ENCODE measurements at regions not wholly inside any gene's neighbourhood (a gene's known extent, or its start where the extent isn't known, plus 50 kb on each side); places are given as distances from the start of the nearest gene placed in this dataset.
"Not testable (repeated sequence)": the region's sequence is repeated elsewhere in the genome, so short reads cannot be mapped to it uniquely, and the experiment has no call there.

DNA sequence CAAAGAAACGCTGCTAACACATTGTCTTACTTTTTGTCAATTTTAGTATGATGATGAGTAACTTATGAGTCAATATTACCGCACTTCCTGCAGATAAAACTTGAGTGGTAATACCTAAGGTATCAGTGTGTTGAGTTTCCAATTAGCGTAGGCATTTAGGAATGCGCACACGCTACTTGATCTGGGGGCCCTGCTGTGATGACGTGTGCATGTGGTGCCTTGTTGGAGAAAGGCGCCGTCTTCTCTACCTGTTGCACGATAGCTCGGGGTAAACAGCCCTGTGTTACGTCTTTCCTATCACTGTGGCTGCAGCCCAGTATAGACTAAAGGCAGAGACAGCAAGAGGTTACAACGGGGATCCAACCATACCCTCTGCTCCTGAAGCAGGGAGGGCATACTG is 476.8 kb upstream of the ADARB2 start:
- no peak for DNase-seq

DNA sequence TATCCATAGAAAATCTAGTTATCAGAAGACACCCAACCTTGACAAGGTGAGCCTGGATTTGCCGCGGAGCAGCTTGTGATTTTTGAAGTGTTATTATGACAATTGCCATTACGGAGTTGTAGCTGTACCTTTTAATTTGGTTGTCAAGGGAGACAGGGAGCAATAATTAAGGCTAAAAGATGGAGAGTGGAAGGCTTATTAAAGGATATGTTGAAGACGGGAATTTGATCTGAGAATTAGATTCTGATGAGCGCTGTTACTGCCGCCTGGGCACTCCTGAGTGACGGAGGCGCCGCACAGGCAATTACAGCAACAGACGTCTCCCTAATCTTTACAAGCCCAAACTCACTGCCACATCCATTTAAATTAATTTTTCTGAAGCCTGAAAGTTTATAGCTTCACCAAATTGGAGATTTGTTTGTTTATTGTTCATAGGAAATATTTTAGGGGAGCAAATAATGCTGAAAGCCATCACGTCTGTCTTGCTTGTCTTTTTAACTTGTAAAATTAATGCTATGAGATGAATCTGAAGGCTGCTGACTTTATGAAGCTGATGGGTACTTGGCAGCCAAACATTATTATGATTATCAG is 475.0 kb upstream of the ADARB2 start:
- no peak for DNase-seq

GRCh38 chr10:2210088-2210487 is 472.8 kb upstream of the ADARB2 start:
- no peak for DNase-seq

DNA sequence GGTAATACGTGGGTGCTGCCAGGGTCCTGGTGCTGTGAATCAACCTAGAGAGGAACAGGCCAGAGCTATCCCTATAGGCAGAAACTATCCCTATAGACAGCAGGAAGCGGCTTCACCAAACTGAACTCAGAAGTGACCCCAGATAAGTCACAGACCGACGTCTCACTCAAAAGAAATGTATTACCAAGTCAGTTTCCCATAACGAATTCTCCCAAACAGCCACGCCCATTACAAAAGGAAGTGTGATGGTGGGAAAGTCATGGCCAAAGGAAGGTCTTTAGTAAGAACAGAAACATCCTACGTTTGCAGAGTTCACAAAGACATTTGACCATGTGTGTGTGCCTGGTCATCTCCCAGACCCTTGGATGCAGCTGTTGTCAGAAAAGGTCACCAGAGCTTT is 470.8 kb upstream of the ADARB2 start:
- DNase-seq = no peak

DNA sequence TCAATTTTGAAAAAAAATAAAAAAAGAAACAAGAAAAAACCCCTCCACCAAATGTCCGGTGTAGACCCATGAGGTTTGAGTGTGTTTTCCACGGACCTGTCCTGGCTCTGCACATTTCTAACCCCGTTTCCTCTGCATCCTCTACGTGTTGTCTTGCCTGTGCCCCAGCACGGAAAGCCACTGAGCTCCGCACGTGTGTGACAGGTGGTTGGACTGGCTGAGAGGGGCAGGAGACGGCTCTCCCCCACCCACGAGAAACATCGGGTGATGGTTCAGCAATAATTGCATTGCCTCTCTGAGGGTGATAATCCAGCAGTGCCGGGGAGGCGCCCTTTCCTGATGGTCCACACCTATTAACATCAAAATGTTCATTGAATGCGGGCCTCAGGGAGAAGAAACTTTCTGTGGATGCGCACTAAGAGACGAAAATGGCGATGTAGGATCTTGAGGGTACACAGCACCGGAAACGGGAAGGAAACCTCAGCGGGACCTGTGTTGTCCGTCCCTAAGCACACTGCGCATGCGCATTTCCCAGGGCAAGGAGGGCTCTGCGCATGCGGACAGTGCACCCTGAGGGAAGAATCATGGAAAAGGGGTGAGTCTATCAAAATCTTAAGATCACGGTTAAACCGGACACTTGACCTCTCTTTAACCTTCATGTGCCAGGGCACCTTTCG is 470.1 kb upstream of the ADARB2 start:
- DNase-seq = no peak

- no peak for DNase-seq
Measured at GRCh38 chr10:2205406-2205805, 468.1 kb upstream of the ADARB2 start.

- DNase-seq = no peak
Measured at GRCh38 chr10:2202401-2202800, 465.1 kb upstream of the ADARB2 start.

DNA sequence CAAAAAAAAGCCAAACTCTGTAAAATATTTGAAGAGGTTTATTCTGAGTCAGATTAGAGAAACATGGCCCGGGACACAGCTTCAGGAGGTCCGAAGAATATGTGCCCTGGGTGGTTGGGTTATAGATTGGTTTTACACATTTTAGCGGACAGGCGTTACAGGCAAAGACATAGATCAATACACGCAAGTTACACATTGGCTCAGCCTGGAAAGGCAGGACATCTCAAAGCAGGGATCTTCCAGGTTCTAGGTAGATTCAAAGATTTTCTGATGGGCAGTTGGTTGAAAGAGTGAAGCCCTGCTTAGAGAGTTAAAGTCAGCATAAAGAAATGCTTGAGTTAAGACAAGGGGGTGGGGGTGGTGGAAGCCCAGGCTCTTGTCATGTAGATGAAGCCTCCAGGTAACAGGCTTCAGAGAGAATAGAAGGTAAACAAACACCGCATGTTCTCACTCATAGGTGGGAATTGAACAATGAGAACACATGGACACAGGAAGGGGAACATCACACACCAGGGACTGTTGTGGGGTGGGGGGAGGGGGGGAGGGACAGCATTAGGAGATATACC is 464.3 kb upstream of the ADARB2 start:
- DNase-seq = no peak

GRCh38 chr10:2197663-2198062 is 460.3 kb upstream of the ADARB2 start:
- no peak for DNase-seq

DNA sequence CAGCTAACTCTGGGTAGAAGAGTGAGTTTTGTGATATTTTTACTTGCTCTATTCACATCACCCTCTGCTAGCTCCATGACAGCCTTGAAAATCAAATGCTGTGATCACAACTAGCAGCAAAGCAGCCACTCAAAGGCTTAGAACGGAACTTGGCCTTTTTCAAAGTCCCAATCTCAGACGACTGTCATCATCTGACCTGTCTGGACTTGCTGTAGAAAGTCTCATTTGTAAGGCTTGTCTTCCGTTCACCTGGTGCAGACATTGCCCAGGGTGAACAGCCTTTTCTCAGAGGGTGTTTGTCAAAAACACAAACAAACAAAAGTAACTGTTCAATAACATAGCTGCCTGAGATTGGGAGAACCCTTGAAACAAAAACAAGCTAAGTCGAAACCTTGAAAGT is 458.9 kb upstream of the ADARB2 start:
- DNase-seq = no peak

- not testable (repeated sequence) for DNase-seq
Measured at GRCh38 chr10:2189356-2189755, 452.0 kb upstream of the ADARB2 start.

DNA sequence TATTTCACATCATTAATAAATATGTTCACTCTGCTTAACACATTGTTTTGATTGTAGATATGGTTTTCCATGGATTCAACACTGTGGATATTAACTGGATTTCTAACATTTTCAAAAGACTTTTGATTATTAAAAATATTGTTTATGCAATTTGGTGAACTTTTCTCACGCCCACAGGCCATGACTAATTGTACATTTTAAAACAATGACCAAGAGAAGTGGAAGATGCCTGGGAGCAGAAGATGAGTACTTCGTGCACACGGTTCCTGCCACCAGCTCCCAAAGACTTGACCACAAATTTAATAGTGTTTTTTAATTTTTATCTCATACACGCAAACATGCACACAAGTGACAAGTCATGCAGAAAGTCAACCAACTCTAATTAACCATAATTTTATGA is 451.0 kb upstream of the ADARB2 start:
- no peak for DNase-seq

- no peak for DNase-seq
Measured at GRCh38 chr10:2173327-2173726, 436.0 kb upstream of the ADARB2 start.

- DNase-seq = no peak
Measured at GRCh38 chr10:2165771-2166460, 428.6 kb upstream of the ADARB2 start.

GRCh38 chr10:2150288-2150687 is 413.0 kb upstream of the ADARB2 start:
- no peak for DNase-seq

- DNase-seq = no peak
Measured at GRCh38 chr10:2145926-2146478, 408.7 kb upstream of the ADARB2 start.

- DNase-seq = no peak
Measured at GRCh38 chr10:2145491-2145890, 408.2 kb upstream of the ADARB2 start.

DNA sequence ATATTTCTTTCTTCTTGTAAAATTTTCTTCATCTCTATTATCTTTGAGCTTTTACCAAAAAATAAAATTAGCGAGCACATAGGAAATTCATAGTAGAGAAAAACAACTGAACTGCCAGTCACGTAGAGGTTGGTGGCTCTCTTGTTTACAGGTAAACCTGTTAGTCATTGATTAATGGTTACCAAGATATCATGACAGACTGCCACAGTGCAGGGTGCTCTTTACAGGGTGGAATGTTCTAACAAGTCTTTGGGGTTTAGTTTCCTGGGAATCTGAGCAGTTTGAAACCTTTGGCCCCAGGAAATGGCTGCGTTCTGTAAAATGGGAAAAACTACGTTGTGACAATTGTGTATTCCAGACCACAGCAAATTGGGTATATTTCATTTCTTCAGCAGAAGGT is 407.3 kb upstream of the ADARB2 start:
- DNase-seq = no peak

GRCh38 chr10:2143213-2143835 is 406.0 kb upstream of the ADARB2 start:
- DNase-seq = no peak

- DNase-seq = no peak
Measured at GRCh38 chr10:2139746-2140145, 402.4 kb upstream of the ADARB2 start.

GRCh38 chr10:2137549-2138174 is 400.3 kb upstream of the ADARB2 start:
- no peak for DNase-seq

DNA sequence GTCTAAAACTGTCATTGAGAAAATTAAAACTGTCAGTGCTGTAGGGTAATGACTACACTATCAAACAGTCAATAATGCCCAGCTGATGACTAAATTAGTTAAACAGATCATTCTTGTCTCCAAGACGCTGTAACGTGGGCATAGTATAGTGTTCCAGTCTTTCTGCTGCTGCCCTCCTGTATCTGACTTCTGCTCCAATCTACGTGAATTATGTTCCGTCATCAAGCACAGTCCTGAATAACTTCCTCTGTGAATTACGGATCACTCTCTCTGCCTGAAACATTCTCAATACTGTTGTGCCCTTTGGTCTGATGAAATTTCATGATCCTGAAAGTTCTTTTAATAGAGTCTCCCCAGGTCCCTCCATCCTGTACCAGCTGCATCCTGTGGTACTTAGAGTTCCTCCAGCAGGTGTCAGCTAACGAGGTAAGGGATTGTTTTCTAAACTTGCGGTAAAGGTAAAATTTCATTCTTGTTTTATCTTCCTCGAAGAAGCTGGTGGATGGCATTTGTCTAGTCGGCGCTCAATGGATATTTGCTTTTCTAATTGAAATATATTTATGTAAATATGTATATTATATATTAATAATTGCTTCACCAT is 393.5 kb upstream of the ADARB2 start:
- no peak for DNase-seq

Data from stimulated activated CD4-positive, alpha-beta T cell treated with anti-CD3 and anti-CD28 coated beads, Interleukin-4, amount 100 ng/mL, for 4 hours (primary cell).